ENCODE measurements at regions not wholly inside any gene's neighbourhood (a gene's known extent, or its start where the extent isn't known, plus 50 kb on each side); places are given as distances from the start of the nearest gene placed in this dataset.

DNA sequence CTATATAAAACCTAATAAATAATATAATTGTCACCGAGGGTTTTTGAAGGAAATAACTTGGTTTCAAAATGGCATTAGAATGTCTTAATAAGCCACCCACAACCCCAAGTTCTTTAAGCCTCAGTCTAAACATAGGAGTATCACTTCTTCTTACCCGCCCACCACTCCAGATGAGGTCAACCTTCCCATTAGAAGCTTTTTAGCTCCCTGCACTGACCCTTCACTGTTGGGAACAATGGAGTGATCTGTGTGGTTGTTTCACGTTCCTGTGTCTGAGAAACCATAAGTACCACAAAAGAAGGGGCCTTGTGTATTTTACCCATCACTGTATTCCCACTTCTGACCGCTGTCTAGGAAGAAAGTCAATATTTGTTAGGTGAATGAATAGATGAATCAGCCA lies 326.3 kb upstream of the ZNF521 start:
- Histone ChIP-seq H3K4me1 (ENCODE audit: control insufficient read depth, extremely low read depth, insufficient read depth, low read length) (no peaks in the 10 kb centered on the region), H3K27me3 (ENCODE audit: control insufficient read depth, insufficient read depth, low read length) (no peaks in the 10 kb centered on the region), H3K4me3 (replicated peaks in 1 of 4; ENCODE audit: control extremely low read depth in 1 of 4, insufficient read depth in 1 of 4, low read depth in 3 of 4, low read length in 4 of 4) (no peak overlapping the region), H3K9ac (ENCODE audit: insufficient read depth, low read length) (no peak overlapping the region), H4K20me1 (ENCODE audit: control insufficient read depth, extremely low read depth, insufficient read depth, low read length) (no peaks in the 10 kb centered on the region), H2AFZ (ENCODE audit: low read length) (no peak overlapping the region), H3K36me3 (ENCODE audit: control insufficient read depth, insufficient read depth, low read length) (no peaks in the 10 kb centered on the region), H3K9me3 (ENCODE audit: control insufficient read depth, insufficient read depth, low read depth, low read length) (no peaks in the 10 kb centered on the region), H3K4me2 (ENCODE audit: extremely low read depth, insufficient read depth, low read length) (no peak overlapping the region), H3K79me2 (ENCODE audit: control insufficient read depth, insufficient read depth, low read length) (no peaks in the 10 kb centered on the region), H3K27ac (ENCODE audit: insufficient read depth, low read length) (no peak overlapping the region)
- no peak for TF ChIP-seq EZH2 (IDR thresholded peaks at IDR 0.05; ENCODE audit: low read length, missing control alignments)
- TF ChIP-seq, protein P1, sequence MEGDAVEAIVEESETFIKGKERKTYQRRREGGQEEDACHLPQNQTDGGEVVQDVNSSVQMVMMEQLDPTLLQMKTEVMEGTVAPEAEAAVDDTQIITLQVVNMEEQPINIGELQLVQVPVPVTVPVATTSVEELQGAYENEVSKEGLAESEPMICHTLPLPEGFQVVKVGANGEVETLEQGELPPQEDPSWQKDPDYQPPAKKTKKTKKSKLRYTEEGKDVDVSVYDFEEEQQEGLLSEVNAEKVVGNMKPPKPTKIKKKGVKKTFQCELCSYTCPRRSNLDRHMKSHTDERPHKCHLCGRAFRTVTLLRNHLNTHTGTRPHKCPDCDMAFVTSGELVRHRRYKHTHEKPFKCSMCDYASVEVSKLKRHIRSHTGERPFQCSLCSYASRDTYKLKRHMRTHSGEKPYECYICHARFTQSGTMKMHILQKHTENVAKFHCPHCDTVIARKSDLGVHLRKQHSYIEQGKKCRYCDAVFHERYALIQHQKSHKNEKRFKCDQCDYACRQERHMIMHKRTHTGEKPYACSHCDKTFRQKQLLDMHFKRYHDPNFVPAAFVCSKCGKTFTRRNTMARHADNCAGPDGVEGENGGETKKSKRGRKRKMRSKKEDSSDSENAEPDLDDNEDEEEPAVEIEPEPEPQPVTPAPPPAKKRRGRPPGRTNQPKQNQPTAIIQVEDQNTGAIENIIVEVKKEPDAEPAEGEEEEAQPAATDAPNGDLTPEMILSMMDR (conservative IDR thresholded peaks at IDR 0.05 in 1 of 2, IDR thresholded peaks at IDR 0.05 in 1 of 2; ENCODE audit: low read depth in 1 of 2, low read length in 2 of 2), result no peak
- DNase-seq (ENCODE audit: low read depth in 2 of 2), result peak in 1 of 2 donors; percentile 22

DNA sequence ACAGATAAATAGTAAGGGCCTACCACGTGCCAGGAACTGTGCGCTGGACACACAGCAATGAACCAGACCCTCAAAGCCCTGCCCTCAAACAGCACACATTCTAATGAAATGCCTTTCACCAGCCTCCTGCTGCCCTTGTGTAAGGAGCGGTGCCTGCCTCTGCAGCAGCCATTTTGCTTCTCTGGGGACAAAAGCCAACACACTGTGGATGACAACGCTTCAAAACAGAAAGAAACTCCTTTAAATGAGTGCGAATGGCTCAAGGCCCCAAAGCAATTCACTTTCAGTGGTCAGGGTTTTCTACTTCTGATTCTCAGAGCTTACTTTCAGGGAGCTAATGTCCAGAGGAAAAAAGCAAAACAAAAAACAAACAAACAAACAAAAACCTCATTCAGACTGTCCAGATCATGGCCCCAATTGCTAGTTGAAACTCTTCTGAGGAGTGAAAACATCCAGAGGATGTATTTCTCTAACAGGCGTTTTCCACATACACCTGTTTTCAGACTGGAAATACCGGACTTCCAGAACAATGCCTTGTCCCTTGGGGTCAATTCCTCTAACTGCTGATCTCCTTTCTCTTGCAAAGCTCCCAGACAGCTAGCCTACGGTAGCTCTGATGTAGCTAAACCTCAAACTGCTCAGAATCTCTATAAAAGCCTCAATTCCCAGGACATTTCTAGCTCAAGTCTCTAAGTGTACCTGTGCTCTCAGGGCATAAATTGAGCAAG lies 323.3 kb upstream of the ZNF521 start:
- Histone ChIP-seq H3K9me3 (ENCODE audit: control insufficient read depth, insufficient read depth, low read depth, low read length) (no peaks in the 10 kb centered on the region), H3K9ac (ENCODE audit: insufficient read depth, low read length) (no peak overlapping the region), H3K79me2 (ENCODE audit: control insufficient read depth, insufficient read depth, low read length) (no peaks in the 10 kb centered on the region), H3K27me3 (ENCODE audit: control insufficient read depth, insufficient read depth, low read length) (no peaks in the 10 kb centered on the region), H2AFZ (ENCODE audit: low read length) (peak overlapping the region; percentile 8), H3K27ac (ENCODE audit: insufficient read depth, low read length) (no peak overlapping the region), H3K4me2 (ENCODE audit: extremely low read depth, insufficient read depth, low read length) (no peak overlapping the region), H3K4me1 (ENCODE audit: control insufficient read depth, extremely low read depth, insufficient read depth, low read length) (no peaks in the 10 kb centered on the region), H4K20me1 (ENCODE audit: control insufficient read depth, extremely low read depth, insufficient read depth, low read length) (no peaks in the 10 kb centered on the region), H3K4me3 (replicated peaks in 1 of 4; ENCODE audit: control extremely low read depth in 1 of 4, insufficient read depth in 1 of 4, low read depth in 3 of 4, low read length in 4 of 4) (no peak overlapping the region), H3K36me3 (ENCODE audit: control insufficient read depth, insufficient read depth, low read length) (no peaks in the 10 kb centered on the region)
- TF ChIP-seq EZH2 (IDR thresholded peaks at IDR 0.05; ENCODE audit: low read length, missing control alignments), result no peak
- TF ChIP-seq, protein P1 (conservative IDR thresholded peaks at IDR 0.05 in 1 of 2, IDR thresholded peaks at IDR 0.05 in 1 of 2; ENCODE audit: low read depth in 1 of 2, low read length in 2 of 2), result no peak
- DNase-seq (ENCODE audit: low read depth in 2 of 2), result no peak

DNA sequence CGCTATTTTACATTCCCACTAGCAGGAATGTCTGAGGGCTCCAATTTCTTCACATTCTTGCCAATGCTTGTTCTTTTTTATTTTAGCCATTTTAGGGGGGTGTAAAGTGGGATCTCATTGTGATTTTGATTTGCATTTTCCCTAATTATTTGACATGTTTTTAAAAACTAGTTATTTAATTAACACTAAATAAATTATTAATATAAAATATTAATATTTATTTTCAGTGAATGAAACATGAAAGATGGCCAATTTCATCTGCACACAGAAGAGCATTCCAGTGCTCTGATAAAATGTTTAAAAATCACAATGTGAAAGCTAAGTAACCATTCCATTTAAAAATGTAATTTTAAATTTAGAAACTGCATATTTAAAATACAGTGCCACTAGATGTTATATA lies 322.2 kb upstream of the ZNF521 start:
- H3K9me3 ChIP-seq (ENCODE audit: control insufficient read depth, insufficient read depth, low read depth, low read length), result no peaks in the 10 kb centered on the region

More for the DNA sequence above, 322.2 kb upstream of the ZNF521 start:
- DNase-seq (ENCODE audit: low read depth in 2 of 2), result no peak
- H3K4me1 ChIP-seq (ENCODE audit: control insufficient read depth, extremely low read depth, insufficient read depth, low read length), result no peaks in the 10 kb centered on the region
- H3K4me3 ChIP-seq (replicated peaks in 1 of 4; ENCODE audit: control extremely low read depth in 1 of 4, insufficient read depth in 1 of 4, low read depth in 3 of 4, low read length in 4 of 4), result no peak overlapping the region
- H4K20me1 ChIP-seq (ENCODE audit: control insufficient read depth, extremely low read depth, insufficient read depth, low read length), result no peaks in the 10 kb centered on the region
- H3K9ac ChIP-seq (ENCODE audit: insufficient read depth, low read length), result no peak overlapping the region
- no peak overlapping the region for H3K4me2 ChIP-seq (ENCODE audit: extremely low read depth, insufficient read depth, low read length)
- H3K79me2 ChIP-seq (ENCODE audit: control insufficient read depth, insufficient read depth, low read length), result no peaks in the 10 kb centered on the region
- H3K36me3 ChIP-seq (ENCODE audit: control insufficient read depth, insufficient read depth, low read length), result no peaks in the 10 kb centered on the region
- no peak overlapping the region for H3K27ac ChIP-seq (ENCODE audit: insufficient read depth, low read length)
- TF ChIP-seq, protein P1 (conservative IDR thresholded peaks at IDR 0.05 in 1 of 2, IDR thresholded peaks at IDR 0.05 in 1 of 2; ENCODE audit: low read depth in 1 of 2, low read length in 2 of 2), result no peak
- TF ChIP-seq EZH2 (IDR thresholded peaks at IDR 0.05; ENCODE audit: low read length, missing control alignments), result no peak
- H2AFZ ChIP-seq (ENCODE audit: low read length), result no peak overlapping the region
- no peaks in the 10 kb centered on the region for H3K27me3 ChIP-seq (ENCODE audit: control insufficient read depth, insufficient read depth, low read length)
